Pons (tissue), 1 donor: ENCODE measurements at regions not wholly inside any gene's neighbourhood (a gene's known extent, or its start where the extent isn't known, plus 50 kb on each side); places are given as distances from the start of the nearest gene placed in this dataset.

Source experiments
- DNase-seq: peaks from one replicate; pipeline ENCODE4 v3.0.0-alpha.2; 2016; ENCODE audit warnings: low spot score

- no peak for DNase-seq
These were observed 55.2 kb upstream of the KCNH8 start for GRCh38 chr3:19093084-19093483.

- DNase-seq = no peak
These were observed 70.9 kb upstream of the KCNH8 start for GRCh38 chr3:19077388-19077787.

GRCh38 chr3:19075037-19075436, 73.3 kb upstream of the KCNH8 start:
- no peak for DNase-seq

GRCh38 chr3:19074257-19074900, 73.9 kb upstream of the KCNH8 start:
- DNase-seq = no peak

- DNase-seq = no peak
These were observed 74.8 kb upstream of the KCNH8 start for GRCh38 chr3:19073341-19074105.

GRCh38 chr3:19070325-19070724, 78.0 kb upstream of the KCNH8 start:
- no peak for DNase-seq

- peak; percentile 56 for DNase-seq
These were observed 83.3 kb upstream of the KCNH8 start for GRCh38 chr3:19065027-19065426.

- no peak for DNase-seq
These were observed 84.4 kb upstream of the KCNH8 start for GRCh38 chr3:19063936-19064335.

- no peak for DNase-seq
These were observed 87.9 kb upstream of the KCNH8 start for GRCh38 chr3:19060404-19060803.

- DNase-seq = no peak
These were observed 95.4 kb upstream of the KCNH8 start for GRCh38 chr3:19052874-19053273.

GRCh38 chr3:19046440-19046839, 101.9 kb upstream of the KCNH8 start:
- peak; percentile 30 for DNase-seq

GRCh38 chr3:19030522-19030839, 117.8 kb upstream of the KCNH8 start:
- no peak for DNase-seq

GRCh38 chr3:19029837-19030521, 118.3 kb upstream of the KCNH8 start:
- no peak for DNase-seq

- DNase-seq = no peak
These were observed 122.9 kb upstream of the KCNH8 start for GRCh38 chr3:19025441-19025840.

GRCh38 chr3:19022546-19022945, 125.8 kb upstream of the KCNH8 start:
- no peak for DNase-seq

GRCh38 chr3:19016851-19017250, 131.5 kb upstream of the KCNH8 start:
- no peak for DNase-seq

- no peak for DNase-seq
These were observed 134.4 kb upstream of the KCNH8 start for GRCh38 chr3:19013879-19014278.

- no peak for DNase-seq
These were observed 135.5 kb upstream of the KCNH8 start for GRCh38 chr3:19012846-19013245.

- no peak for DNase-seq
These were observed 145.7 kb upstream of the KCNH8 start for GRCh38 chr3:19002606-19003005.

GRCh38 chr3:18998069-18998468, 150.2 kb upstream of the KCNH8 start:
- no peak for DNase-seq

- DNase-seq = no peak
These were observed 155.6 kb upstream of the KCNH8 start for GRCh38 chr3:18992709-18993108.

GRCh38 chr3:18989237-18989795, 159.0 kb upstream of the KCNH8 start:
- no peak for DNase-seq

GRCh38 chr3:18988614-18989229, 159.6 kb upstream of the KCNH8 start:
- peak; percentile 77 for DNase-seq
